ENCODE measurements at regions not wholly inside any gene's neighbourhood (a gene's known extent, or its start where the extent isn't known, plus 50 kb on each side); places are given as distances from the start of the nearest gene placed in this dataset.
A peak's percentile ranks its signal among the peaks of the same experiment; 100 is the strongest.

DNA sequence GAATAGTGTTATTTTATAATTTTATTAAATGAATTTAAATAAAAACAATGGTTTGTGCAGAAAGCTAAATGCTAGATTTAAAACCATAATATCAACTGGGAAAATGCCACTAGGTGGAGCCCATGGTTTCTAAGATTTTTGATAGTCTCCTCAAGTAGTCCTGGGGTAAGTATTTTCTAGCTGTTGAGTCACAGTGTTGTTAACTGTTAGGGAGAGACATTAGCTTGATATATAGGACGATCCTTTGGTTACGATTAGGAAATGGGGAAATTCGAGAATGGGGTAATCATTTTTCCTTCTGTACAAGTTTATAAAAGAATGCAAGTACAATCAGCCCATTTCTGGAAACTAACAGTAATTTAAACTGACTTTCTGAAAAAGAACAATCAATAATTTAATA, 378.4 kb downstream of the ANKRD50 start:
- no peaks in the 10 kb centered on the region for H3K9me3 ChIP-seq
- no peaks in the 10 kb centered on the region for H3K4me1 ChIP-seq
- DNase-seq, result no peak
- 2 to 4% (median 4%) methylated on average over 3 of the region's 3 CpGs for WGBS, 5 donors
- intact Hi-C loops (cut with DNase I; ENCODE audit: low total_unique reads), result loop anchor here (5.0 kb wide), 1 partner anchor 953 kb away; no protein-coding TSS in a partner anchor
- H3K4me3 ChIP-seq, result no peak overlapping the region
- TF ChIP-seq, protein P1, sequence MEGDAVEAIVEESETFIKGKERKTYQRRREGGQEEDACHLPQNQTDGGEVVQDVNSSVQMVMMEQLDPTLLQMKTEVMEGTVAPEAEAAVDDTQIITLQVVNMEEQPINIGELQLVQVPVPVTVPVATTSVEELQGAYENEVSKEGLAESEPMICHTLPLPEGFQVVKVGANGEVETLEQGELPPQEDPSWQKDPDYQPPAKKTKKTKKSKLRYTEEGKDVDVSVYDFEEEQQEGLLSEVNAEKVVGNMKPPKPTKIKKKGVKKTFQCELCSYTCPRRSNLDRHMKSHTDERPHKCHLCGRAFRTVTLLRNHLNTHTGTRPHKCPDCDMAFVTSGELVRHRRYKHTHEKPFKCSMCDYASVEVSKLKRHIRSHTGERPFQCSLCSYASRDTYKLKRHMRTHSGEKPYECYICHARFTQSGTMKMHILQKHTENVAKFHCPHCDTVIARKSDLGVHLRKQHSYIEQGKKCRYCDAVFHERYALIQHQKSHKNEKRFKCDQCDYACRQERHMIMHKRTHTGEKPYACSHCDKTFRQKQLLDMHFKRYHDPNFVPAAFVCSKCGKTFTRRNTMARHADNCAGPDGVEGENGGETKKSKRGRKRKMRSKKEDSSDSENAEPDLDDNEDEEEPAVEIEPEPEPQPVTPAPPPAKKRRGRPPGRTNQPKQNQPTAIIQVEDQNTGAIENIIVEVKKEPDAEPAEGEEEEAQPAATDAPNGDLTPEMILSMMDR (IDR thresholded peaks at IDR 0.05 in 8 of 11, conservative IDR thresholded peaks at IDR 0.05 in 3 of 11), result peak in 6 of 11 experiments; percentile 19 to 49 (median 33)
- TF ChIP-seq POLR2A (IDR thresholded peaks at IDR 0.05), result no peak
- TF ChIP-seq POLR2AphosphoS5 (IDR thresholded peaks at IDR 0.05), result no peak
- no peaks in the 10 kb centered on the region for H3K27me3 ChIP-seq (replicated peaks in 1 of 7)
- no peak overlapping the region for H3K27ac ChIP-seq
- no peaks in the 10 kb centered on the region for H3K36me3 ChIP-seq

DNA sequence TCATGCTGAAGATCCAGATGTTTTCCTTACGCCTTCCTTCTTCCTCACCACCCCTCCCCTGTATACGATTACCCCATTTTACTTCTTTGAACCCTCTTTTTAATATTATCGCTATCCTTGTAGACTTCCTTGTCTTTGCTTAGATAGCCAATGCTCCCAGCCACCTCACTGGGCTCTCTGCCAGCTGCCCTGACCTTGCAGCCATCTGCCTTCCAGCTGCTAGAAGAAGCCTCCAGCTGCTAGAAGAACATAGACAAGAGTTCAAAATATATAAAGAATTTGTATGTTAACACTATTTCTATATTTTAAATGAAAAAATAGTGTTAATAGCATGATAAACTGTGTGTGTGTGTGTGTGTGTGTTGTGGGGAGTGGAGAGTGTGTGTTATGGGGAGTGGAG, 374.7 kb downstream of the ANKRD50 start:
- DNase-seq, result no peak
- no peaks in the 10 kb centered on the region for H3K27me3 ChIP-seq (replicated peaks in 1 of 7)
- no peaks in the 10 kb centered on the region for H3K9me3 ChIP-seq
- H3K27ac ChIP-seq, result no peak overlapping the region
- H3K4me1 ChIP-seq, result no peaks in the 10 kb centered on the region
- WGBS, 5 donors, result 46 to 57% (median 56%) methylated on average over 3 of the region's 3 CpGs
- TF ChIP-seq POLR2A (IDR thresholded peaks at IDR 0.05) (no peak), POLR2AphosphoS5 (IDR thresholded peaks at IDR 0.05) (no peak)
- TF ChIP-seq, protein P1 (IDR thresholded peaks at IDR 0.05 in 8 of 11, conservative IDR thresholded peaks at IDR 0.05 in 3 of 11), result no peak
- intact Hi-C loops (cut with DNase I; ENCODE audit: low total_unique reads), result no loop called here
- H3K4me3 ChIP-seq, result no peak overlapping the region
- H3K36me3 ChIP-seq, result no peaks in the 10 kb centered on the region

DNA sequence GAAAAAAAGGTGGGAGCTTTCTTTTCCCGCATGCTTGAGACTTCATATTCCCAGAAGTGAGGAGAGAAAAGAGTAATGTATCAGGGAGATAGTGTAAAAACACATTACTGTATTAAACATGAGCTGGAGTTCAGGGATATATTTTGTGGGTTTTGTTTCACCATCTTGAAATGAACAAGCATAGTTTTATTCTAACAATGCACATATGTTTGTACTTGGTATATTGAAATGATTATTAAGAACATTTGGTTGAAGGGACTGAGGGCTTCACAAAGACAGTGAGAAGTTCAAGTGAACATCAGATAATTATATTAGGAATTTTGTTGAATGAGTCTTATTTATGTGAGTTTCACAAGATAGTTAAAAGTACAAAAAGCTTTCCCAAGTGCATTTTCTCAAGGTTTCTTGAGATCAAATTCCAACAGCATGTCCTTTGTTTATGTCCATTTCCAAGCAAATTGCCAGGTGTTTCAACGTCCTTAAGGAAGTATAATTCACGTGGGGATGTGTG, 368.8 kb downstream of the ANKRD50 start:
- TF ChIP-seq, protein P1 (IDR thresholded peaks at IDR 0.05 in 8 of 11, conservative IDR thresholded peaks at IDR 0.05 in 3 of 11), result no peak
- TF ChIP-seq POLR2A (IDR thresholded peaks at IDR 0.05) (no peak), POLR2AphosphoS5 (IDR thresholded peaks at IDR 0.05) (no peak)
- Histone ChIP-seq H3K9me3 (no peaks in the 10 kb centered on the region), H3K36me3 (no peaks in the 10 kb centered on the region), H3K27ac (no peak overlapping the region), H3K27me3 (replicated peaks in 1 of 7) (no peaks in the 10 kb centered on the region), H3K4me1 (no peaks in the 10 kb centered on the region), H3K4me3 (no peak overlapping the region)
- no peak for DNase-seq
- intact Hi-C loops (cut with DNase I; ENCODE audit: low total_unique reads), result no loop called here
- WGBS, 5 donors, result 59 to 81% (median 73%) methylated on average over 3 of the region's 3 CpGs

DNA sequence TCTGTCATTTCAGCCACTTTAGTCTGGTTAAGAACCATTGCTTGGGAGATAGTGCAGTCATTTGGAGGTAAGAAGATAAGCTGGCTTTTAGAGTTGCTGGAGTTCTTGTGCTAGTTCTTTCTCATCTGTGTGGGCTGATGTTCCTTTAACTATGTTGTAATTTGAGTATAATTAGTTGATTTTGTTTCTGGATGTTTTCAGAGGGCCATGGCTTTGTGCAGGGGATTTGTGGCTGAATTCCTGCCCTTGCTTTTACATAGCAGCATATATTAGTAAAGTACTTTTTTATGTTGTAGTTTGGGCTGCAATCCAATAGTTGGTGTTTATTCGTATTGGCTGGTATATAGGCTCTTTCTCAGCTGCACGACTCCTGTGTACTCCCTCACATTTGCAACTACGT, 339.6 kb downstream of the ANKRD50 start:
- peaks cover 0 to 27% (median 13%) of the 10 kb centered on the region in 8 donors for H3K9me3 ChIP-seq

DNA sequence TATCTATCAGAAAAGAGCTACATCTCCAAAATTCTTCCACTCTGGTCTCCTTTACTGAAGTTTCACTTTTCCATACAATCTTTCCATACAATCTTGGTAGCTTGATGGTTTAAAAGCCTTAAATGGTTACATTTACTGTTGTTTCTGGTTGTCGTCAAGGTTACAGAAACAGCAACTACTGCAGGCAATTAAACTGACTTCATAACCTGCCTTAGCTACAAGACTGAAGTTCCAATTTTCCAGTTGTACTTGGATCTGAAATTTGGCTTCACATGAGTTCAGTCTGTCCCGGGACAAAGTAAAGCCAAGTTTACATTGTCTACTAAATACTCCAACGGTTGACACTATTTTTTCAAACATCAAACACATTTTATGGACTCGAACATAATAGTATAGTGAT, 326.4 kb downstream of the ANKRD50 start:
- 80 to 92% (median 89%) methylated on average over 4 of the region's 4 CpGs for WGBS, 5 donors
- DNase-seq, result no peak
- intact Hi-C loops (cut with DNase I; ENCODE audit: low total_unique reads), result no loop called here

More for the DNA sequence above, 339.6 kb downstream of the ANKRD50 start:
- H3K4me1 ChIP-seq, result no peaks in the 10 kb centered on the region
- no peaks in the 10 kb centered on the region for H3K36me3 ChIP-seq
- H3K27me3 ChIP-seq (replicated peaks in 1 of 7), result no peaks in the 10 kb centered on the region
- TF ChIP-seq POLR2A (IDR thresholded peaks at IDR 0.05), result no peak
- DNase-seq, result no peak
- no peak overlapping the region for H3K4me3 ChIP-seq
- intact Hi-C loops (cut with DNase I; ENCODE audit: low total_unique reads), result no loop called here
- no peak overlapping the region for H3K27ac ChIP-seq
- WGBS, 5 donors, result 87 to 98% (median 90%) methylated on average over 3 of the region's 3 CpGs

More for the DNA sequence above, 326.4 kb downstream of the ANKRD50 start:
- Histone ChIP-seq H3K36me3 (no peaks in the 10 kb centered on the region), H3K4me1 (no peaks in the 10 kb centered on the region), H3K4me3 (no peak overlapping the region), H3K9me3 (no peaks in the 10 kb centered on the region), H3K27me3 (replicated peaks in 1 of 7) (no peaks in the 10 kb centered on the region), H3K27ac (no peak overlapping the region)
- TF ChIP-seq POLR2AphosphoS5 (IDR thresholded peaks at IDR 0.05) (no peak), POLR2A (IDR thresholded peaks at IDR 0.05) (no peak)
- TF ChIP-seq, protein P1 (IDR thresholded peaks at IDR 0.05 in 8 of 11, conservative IDR thresholded peaks at IDR 0.05 in 3 of 11), result no peak
